Osteoblast (primary cell): ENCODE measurements at regions not wholly inside any gene's neighbourhood (a gene's known extent, or its start where the extent isn't known, plus 50 kb on each side); places are given as distances from the start of the nearest gene placed in this dataset.

Source experiments
- DNase-seq: peaks from one replicate; pipeline ENCODE4 v3.0.0; 2011; ENCODE audit warnings: low spot score, mixed read lengths; ENCODE audit not compliant: insufficient read length; ENCODE audit errors: missing footprints
- H2AFZ ChIP-seq: 2 replicates; pipeline ENCODE4 v1.6.0; 2011; ENCODE audit warnings: mild to moderate bottlenecking, low read length
- H3K27ac ChIP-seq: 2 replicates; pipeline ENCODE4 v1.5.1; 2011; ENCODE audit warnings: mild to moderate bottlenecking, low read depth, low read length, moderate library complexity
- H3K27me3 ChIP-seq: 2 replicates; pipeline ENCODE4 v1.6.0; 2012; ENCODE audit warnings: mild to moderate bottlenecking, control low read depth, inconsistent platforms, low read length, moderate library complexity; ENCODE audit not compliant: insufficient read depth
- H3K36me3 ChIP-seq: 2 replicates; pipeline ENCODE4 v1.5.1; 2011; ENCODE audit warnings: mild to moderate bottlenecking, low read length, control low read depth, moderate library complexity; ENCODE audit not compliant: insufficient read depth
- H3K4me1 ChIP-seq: 2 replicates; pipeline ENCODE4 v1.5.1; 2011; ENCODE audit warnings: mild to moderate bottlenecking, low read length, control low read depth, moderate library complexity; ENCODE audit not compliant: insufficient read depth
- H3K4me2 ChIP-seq: 2 replicates; pipeline ENCODE4 v1.6.0; 2011; ENCODE audit warnings: mild to moderate bottlenecking, low read length; ENCODE audit not compliant: insufficient read depth
- H3K4me3 ChIP-seq: fragments of 200-600 bp; sonication (generic); 3 replicates; pipeline ENCODE4 v1.5.1; 2012; ENCODE audit warnings: mild to moderate bottlenecking, low read length, inconsistent platforms; ENCODE audit not compliant: insufficient read depth
- H3K79me2 ChIP-seq: 2 replicates; pipeline ENCODE4 v1.6.0; 2012; ENCODE audit warnings: mild to moderate bottlenecking, low read length, control low read depth, inconsistent platforms; ENCODE audit not compliant: insufficient read depth
- H3K9me3 ChIP-seq: 2 replicates; pipeline ENCODE4 v1.5.1; 2011; ENCODE audit warnings: low read depth, low read length, control low read depth
- H4K20me1 ChIP-seq: 2 replicates; pipeline ENCODE4 v1.6.0; 2012; ENCODE audit warnings: mild to moderate bottlenecking, low read length, control low read depth; ENCODE audit not compliant: insufficient read depth
- TF ChIP-seq, protein P1 (sequence below): IDR thresholded peaks from 2 replicates; pipeline ENCODE4 v1.5.1; 2011; ENCODE audit warnings: mild to moderate bottlenecking, low read depth, low read length, moderate library complexity; ENCODE audit errors: extremely low read depth

DNA sequence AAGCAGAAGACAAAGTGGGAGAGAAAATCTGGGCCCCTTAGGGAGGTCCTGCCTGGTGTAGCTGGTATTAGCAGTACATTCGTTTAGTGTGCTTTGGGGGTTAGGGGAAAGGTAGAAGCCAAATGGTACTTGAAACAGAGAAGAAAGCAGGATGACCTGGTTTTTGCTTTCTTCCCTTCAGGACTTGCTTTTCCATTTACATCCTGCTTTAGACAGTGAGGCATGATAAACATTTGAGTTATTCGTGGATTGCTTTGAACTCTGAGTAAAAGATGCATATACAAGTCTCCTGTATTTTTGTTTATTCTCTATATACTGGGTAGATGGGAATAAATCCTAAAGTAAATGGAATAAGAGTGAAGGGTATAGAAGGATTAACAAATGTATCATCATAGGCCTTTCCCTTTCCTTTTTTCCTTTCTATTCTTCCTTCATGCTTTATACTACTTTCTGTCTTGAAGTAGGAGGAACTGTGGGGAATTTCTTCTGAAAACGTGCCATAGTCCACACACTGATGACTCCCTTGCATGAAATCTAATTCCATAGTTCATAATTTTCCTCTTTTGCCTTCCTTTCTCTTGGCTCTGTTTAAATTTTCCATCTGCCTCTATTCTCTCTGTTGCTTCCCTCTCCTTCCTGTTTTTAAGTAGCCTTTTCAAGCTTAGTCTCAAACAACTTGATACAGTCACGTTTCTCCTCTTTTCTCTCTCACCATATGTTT lies 139.5 kb upstream of the RBMS3 start:
- no peaks in the 10 kb centered on the region for H3K9me3 ChIP-seq
- no peaks in the 10 kb centered on the region for H3K79me2 ChIP-seq
- H2AFZ ChIP-seq: peak overlapping the region; percentile 76
- H3K4me1 ChIP-seq: peaks cover 22% of the 10 kb centered on the region
- no peak for DNase-seq
- H3K27ac ChIP-seq: peak overlapping the region; percentile 20
- TF ChIP-seq, protein P1, sequence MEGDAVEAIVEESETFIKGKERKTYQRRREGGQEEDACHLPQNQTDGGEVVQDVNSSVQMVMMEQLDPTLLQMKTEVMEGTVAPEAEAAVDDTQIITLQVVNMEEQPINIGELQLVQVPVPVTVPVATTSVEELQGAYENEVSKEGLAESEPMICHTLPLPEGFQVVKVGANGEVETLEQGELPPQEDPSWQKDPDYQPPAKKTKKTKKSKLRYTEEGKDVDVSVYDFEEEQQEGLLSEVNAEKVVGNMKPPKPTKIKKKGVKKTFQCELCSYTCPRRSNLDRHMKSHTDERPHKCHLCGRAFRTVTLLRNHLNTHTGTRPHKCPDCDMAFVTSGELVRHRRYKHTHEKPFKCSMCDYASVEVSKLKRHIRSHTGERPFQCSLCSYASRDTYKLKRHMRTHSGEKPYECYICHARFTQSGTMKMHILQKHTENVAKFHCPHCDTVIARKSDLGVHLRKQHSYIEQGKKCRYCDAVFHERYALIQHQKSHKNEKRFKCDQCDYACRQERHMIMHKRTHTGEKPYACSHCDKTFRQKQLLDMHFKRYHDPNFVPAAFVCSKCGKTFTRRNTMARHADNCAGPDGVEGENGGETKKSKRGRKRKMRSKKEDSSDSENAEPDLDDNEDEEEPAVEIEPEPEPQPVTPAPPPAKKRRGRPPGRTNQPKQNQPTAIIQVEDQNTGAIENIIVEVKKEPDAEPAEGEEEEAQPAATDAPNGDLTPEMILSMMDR: no peak
- H4K20me1 ChIP-seq: no peaks in the 10 kb centered on the region
- no peaks in the 10 kb centered on the region for H3K27me3 ChIP-seq
- peak overlapping the region; percentile 44 for H3K4me2 ChIP-seq
- no peaks in the 10 kb centered on the region for H3K36me3 ChIP-seq
- H3K4me3 ChIP-seq: no peak overlapping the region

DNA sequence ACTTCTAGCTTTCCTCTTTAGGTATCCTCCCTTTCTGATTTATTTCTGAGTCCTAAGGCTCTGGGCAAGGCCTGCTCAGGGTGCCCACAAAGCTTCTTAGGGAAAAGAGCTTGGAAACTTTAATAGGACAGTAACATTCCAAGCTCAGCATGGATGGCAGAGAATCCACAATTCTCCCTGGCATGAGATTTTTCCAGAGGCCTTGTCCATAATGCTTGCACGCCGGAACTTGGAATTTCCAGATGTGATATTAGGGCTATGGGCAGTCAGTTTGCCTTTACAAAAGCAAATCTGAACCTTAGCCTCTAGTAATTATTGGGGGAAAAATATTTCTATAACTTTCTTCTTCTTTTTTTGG lies 139.0 kb upstream of the RBMS3 start:
- TF ChIP-seq, protein P1: no peak
- Histone ChIP-seq H3K4me3 (no peak overlapping the region), H3K27me3 (no peaks in the 10 kb centered on the region), H3K79me2 (no peaks in the 10 kb centered on the region), H3K36me3 (no peaks in the 10 kb centered on the region), H2AFZ (peak overlapping the region; percentile 76), H4K20me1 (no peaks in the 10 kb centered on the region), H3K9me3 (no peaks in the 10 kb centered on the region), H3K4me2 (peak overlapping the region; percentile 44), H3K4me1 (peaks cover 22% of the 10 kb centered on the region), H3K27ac (peak overlapping the region; percentile 20)
- DNase-seq: no peak

DNA sequence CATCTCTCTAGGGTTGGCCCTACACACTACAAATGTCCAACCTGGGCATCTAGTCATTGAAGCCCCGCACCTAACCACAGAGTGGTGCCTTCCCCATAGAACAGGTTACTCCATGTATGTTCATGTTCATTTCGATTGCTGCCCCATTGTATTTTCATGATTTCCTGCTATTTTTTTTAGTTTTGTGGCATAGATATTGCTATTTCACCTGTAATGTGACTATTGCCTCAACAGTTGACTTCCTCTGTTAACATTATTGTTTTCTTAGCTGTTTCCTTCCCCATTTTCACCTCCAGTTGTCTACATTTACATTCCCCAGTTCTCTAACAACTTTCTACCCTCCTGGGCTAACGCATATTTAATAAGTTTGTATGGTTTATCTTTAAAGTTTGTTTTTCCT lies 137.7 kb upstream of the RBMS3 start:
- no peaks in the 10 kb centered on the region for H3K27me3 ChIP-seq
- DNase-seq: no peak
- no peak overlapping the region for H2AFZ ChIP-seq
- no peaks in the 10 kb centered on the region for H4K20me1 ChIP-seq
- no peak overlapping the region for H3K27ac ChIP-seq
- H3K4me2 ChIP-seq: no peak overlapping the region
- no peaks in the 10 kb centered on the region for H3K36me3 ChIP-seq
- TF ChIP-seq, protein P1: no peak
- peaks cover 22% of the 10 kb centered on the region for H3K4me1 ChIP-seq
- H3K79me2 ChIP-seq: no peaks in the 10 kb centered on the region
- H3K4me3 ChIP-seq: no peak overlapping the region
- no peaks in the 10 kb centered on the region for H3K9me3 ChIP-seq

- Histone ChIP-seq H3K4me1 (peaks cover 22% of the 10 kb centered on the region), H4K20me1 (no peaks in the 10 kb centered on the region), H3K9me3 (no peaks in the 10 kb centered on the region), H3K4me3 (no peak overlapping the region), H3K27me3 (no peaks in the 10 kb centered on the region), H3K36me3 (no peaks in the 10 kb centered on the region), H3K79me2 (no peaks in the 10 kb centered on the region), H3K4me2 (no peak overlapping the region), H3K27ac (no peak overlapping the region), H2AFZ (no peak overlapping the region)
- no peak for DNase-seq
- TF ChIP-seq, protein P1: no peak
Measured at GRCh38 chr3:29144361-29144760, 136.5 kb upstream of the RBMS3 start.
